Activated B cell treated with CpG ODN at 0.5 μM for 24 hours (primary cell): ENCODE measurements at regions not wholly inside any gene's neighbourhood (a gene's known extent, or its start where the extent isn't known, plus 50 kb on each side); places are given as distances from the start of the nearest gene placed in this dataset.

Experiments
- ATAC-seq: fragments of 200-7000 bp; cut with Tn5 transposase; one replicate; pipeline ENCODE4 v1.10.0; 2021; ENCODE audit warnings: low read depth, mild to moderate bottlenecking, moderate library complexity
- CTCF ChIA-PET: fragments of 350-600 bp; sonication (Branson Sonifier 250); formaldehyde crosslinking; loops from one replicate; lab custom pipeline; 2021; ENCODE audit warnings: antibody characterized with exemption; lab: Charles Lee
- POLR2A ChIA-PET: fragments of 350-600 bp; sonication (Branson Sonifier 250); formaldehyde crosslinking; loops from one replicate; lab custom pipeline; 2021; ENCODE audit warnings: antibody characterized with exemption; lab: Charles Lee
- DNase-seq: peaks from one replicate; pipeline ENCODE4 v3.0.0; 2022
- H3K27ac Mint-ChIP-seq: one replicate; pipeline ENCODE4 v1.8.0; 2020; ENCODE audit warnings: mixed read lengths
- H3K27me3 Mint-ChIP-seq: one replicate; pipeline ENCODE4 v1.8.0; 2021; ENCODE audit warnings: mixed read lengths
- H3K36me3 Mint-ChIP-seq: one replicate; pipeline ENCODE4 v1.8.0; 2021; ENCODE audit warnings: low read depth, mixed read lengths
- H3K4me1 Mint-ChIP-seq: one replicate; pipeline ENCODE4 v1.8.0; 2021; ENCODE audit warnings: mixed read lengths
- H3K4me3 Mint-ChIP-seq: one replicate; pipeline ENCODE4 v1.8.0; 2020; ENCODE audit warnings: mild to moderate bottlenecking, mixed read lengths
- H3K9me3 Mint-ChIP-seq: one replicate; pipeline ENCODE4 v1.8.0; 2020; ENCODE audit warnings: mixed read lengths
- CTCF ChIP-seq: fragments of 200-600 bp; IDR thresholded peaks from one replicate; pipeline ENCODE4 v1.8.0; 2022; ENCODE audit warnings: antibody characterized with exemption, mild to moderate bottlenecking
- intact Hi-C: fragments of 100-400 bp; cut with micrococcal nuclease; formaldehyde crosslinking; loops from one replicate; pipeline ENCODE4 v1.15.1; 2024

- intact Hi-C loops, result no loop called here
- no peak overlapping the region for H3K27ac Mint-ChIP-seq
- TF ChIP-seq CTCF, result no peak
- H3K36me3 Mint-ChIP-seq, result no peaks in the 10 kb centered on the region
- ATAC-seq (no peak), DNase-seq (no peak)
- H3K4me1 Mint-ChIP-seq, result no peaks in the 10 kb centered on the region
- POLR2A ChIA-PET, result no interaction called here
- H3K27me3 Mint-ChIP-seq, result peaks cover 26% of the 10 kb centered on the region
- H3K4me3 Mint-ChIP-seq, result no peak overlapping the region
- H3K9me3 Mint-ChIP-seq, result no peaks in the 10 kb centered on the region
- CTCF ChIA-PET, result interaction anchor here (1.2 kb wide), 1 partner anchor 130 kb away, joined by 3 read pairs; no protein-coding TSS in a partner anchor
Observed at GRCh38 chr1:53408755-53409129, 50.5 kb upstream of the DMRTB1 start.

GRCh38 chr1:53409233-53409632 is 50.0 kb upstream of the DMRTB1 start:
- ATAC-seq (no peak), DNase-seq (no peak)
- TF ChIP-seq CTCF, result no peak
- Mint-ChIP-seq H3K4me1 (no peaks in the 10 kb centered on the region), H3K27ac (no peak overlapping the region), H3K4me3 (no peak overlapping the region), H3K9me3 (no peaks in the 10 kb centered on the region), H3K36me3 (no peaks in the 10 kb centered on the region), H3K27me3 (peaks cover 24% of the 10 kb centered on the region)
- ChIA-PET CTCF (interaction anchor here (1.2 kb wide), 1 partner anchor 131 kb away, joined by 3 read pairs; no protein-coding TSS in a partner anchor), POLR2A (no interaction called here)
- intact Hi-C loops, result no loop called here
